ENCODE measurements at regions not wholly inside any gene's neighbourhood (a gene's known extent, or its start where the extent isn't known, plus 50 kb on each side); places are given as distances from the start of the nearest gene placed in this dataset.

DNA sequence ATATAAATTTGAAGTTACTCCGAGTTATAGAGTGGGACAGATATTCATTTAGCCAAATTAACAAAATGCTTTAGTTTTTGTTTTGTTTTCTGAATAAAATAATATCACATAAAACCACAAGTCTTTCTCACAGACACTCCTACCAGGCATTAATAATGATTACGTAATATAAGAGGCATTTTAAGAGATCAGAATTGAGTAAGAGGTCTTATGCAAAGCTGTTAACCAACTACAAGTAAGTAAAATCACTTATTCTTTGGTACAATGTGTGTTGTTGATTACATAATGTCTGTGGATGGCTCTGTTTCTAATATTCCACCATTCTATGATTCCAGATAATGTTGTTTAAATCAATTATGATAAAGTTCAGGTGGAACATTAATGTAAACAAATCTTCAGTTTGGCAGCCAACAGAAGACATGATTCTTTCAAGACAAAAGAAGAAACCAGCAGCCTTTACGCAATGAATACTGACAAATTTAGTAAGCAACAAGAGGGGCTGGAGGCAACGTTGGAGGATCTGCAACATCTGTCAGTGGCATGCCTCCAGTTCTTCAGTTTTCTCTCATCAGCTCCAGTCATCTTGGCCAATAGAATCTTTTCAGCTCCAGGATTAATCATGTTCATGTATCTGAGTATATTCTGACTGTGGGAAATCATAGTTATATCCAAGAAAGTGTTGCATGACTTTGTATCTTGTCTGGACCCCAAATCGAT lies 403.8 kb downstream of the SLITRK5 start:
- no peak for DNase-seq (ENCODE audit: low read depth, low spot score)

DNA sequence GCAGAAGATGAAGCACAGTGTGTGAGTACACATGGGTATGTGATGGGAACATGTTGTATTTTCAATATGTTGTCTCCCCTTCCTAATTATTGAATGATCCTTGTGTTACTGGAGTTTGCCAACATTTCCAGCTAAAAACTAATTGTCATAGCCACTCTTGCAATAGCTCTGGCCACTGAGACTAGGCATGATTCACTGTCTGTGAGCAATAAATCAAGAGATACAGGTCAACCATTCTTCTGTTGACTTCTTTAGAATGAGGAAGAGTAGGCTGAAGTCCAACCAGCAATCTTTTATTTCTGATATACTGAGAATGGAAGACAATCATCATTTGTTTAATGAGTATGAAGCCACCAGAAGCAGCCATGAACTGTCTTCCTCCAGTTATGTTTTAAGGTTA lies 413.9 kb downstream of the SLITRK5 start:
- DNase-seq (ENCODE audit: low read depth, low spot score) = no peak

DNA sequence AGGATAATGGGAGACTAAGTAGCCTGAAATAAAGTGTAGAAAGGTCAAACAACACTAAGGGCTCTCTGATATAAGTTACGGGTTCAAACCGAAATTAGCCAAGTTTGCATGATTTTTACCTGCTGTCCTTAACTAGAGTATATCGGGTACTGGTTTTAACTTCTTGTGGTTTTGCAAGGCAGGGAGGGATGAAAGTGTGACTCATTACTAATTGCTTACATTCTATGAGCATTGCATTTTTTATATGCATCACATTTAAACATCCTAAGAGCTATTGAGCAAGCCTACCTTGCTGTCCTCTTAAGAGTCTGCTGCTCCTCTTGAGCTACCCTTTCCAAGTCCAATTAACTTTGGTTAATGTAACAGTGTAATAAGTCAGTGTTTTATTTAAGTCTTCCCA lies 415.4 kb downstream of the SLITRK5 start:
- no peak for DNase-seq (ENCODE audit: low read depth, low spot score)

DNA sequence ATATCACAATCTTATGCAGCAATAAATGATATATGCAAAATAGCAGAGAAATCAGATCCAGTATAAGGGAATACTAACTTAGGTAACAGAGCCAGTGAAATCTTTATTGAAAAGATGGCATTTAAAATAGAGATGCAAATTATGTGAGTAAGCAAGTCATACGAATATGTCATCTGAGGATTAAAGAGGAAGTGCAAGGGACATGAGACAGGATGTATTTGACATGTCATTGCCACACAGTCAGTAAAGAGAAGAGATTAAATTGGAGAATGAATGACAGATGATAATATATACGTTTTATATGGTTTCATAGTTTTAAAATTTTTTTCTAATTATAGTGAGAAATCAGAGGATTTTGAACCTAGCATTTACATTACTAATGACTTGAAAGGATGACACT lies 426.4 kb downstream of the SLITRK5 start:
- DNase-seq (ENCODE audit: low read depth, low spot score) = no peak

DNA sequence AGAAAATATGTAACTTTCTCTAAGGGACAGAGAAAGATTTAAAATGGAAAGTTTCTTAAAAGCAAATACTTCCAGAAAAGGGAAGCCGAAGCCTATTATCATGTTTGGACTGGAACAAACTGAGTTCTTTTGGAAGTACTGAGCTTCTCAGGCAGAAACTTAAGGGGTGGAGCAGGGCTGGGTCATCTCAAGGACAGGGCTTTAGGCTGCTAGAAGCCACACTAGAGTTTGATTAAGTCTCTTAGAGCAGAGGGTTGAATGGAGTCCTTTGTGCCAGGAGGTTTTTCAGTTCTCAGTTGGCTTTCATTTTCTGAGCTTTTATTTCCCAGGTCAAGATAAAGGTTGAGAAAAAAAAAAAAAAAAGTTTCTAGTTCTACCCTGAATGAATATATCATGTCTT lies 432.7 kb downstream of the SLITRK5 start:
- no peak for DNase-seq (ENCODE audit: low read depth, low spot score)

DNA sequence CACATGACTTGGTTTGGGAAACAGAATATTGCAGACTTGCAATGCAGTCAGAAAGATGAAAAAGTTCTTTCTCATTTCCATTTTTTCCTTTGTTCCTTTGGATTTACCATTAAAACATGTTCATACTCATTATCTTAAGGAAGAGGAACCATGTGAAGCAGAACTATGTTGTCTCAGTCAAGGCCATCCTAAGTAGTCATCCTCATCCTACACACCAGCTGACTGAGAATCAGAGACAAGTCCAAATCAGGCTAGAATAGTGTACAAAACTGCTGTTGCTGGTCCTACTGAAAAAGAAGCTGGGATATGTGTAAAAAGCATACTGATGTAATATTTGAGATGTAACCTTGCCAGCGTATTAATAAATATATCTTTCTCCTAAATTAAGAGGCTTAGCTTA lies 433.4 kb downstream of the SLITRK5 start:
- DNase-seq (ENCODE audit: low read depth, low spot score) = no peak

DNA sequence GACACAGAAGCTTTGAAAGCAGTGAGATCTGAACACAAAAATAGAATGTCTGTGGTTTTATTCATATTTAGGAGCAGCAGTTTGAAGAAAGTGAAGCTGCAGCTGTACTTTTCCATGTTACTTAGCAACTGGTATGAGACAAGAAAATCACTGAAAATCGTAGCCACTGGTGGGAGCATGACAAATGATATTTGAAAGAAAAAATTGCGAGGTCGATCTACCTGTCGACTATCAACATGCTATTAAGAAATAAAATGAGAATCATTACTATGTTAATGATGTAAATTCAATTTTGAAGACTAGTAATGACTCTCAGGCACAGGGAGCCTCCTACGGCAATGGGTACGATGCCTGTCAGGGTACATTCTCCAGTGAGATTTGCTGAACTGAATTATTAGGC lies 436.4 kb downstream of the SLITRK5 start:
- DNase-seq (ENCODE audit: low read depth, low spot score) = no peak

DNA sequence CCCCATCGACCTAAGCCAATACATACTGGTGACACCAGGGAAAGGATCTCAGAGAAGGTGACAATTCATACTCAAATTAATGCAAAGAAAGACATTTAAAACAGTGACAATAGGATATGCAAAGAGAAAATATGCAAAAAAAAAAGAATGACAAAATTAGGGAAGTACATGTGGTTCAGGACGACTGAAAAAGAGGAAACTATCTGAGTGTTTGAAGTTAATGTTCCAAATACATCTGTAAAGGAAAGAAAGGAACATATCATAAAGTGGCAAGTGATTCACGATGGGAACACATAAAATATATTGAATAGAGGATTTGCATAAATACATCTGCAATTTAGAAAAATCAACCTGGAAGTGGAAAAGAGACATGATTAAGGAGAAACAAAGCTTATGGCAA lies 441.4 kb downstream of the SLITRK5 start:
- no peak for DNase-seq (ENCODE audit: low read depth, low spot score)

DNA sequence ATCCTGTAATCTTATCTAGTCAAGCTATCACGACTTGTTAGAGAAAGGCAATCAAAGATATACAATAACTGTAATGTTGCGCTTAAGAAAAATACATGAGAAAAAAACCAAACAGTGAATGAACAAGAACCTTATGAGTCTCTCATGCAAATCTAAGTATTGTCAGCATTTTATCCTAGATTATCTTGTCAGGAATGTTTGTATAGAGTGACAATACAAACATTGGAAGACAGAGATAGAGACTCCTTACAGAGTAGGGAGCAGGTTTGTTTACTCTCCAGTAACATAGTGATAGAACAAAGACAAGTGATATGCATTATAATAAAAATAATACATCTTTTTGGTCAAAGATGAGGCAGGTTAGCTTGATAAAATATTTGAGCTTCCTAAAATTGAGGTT lies 444.8 kb downstream of the SLITRK5 start:
- DNase-seq (ENCODE audit: low read depth, low spot score) = no peak

DNA sequence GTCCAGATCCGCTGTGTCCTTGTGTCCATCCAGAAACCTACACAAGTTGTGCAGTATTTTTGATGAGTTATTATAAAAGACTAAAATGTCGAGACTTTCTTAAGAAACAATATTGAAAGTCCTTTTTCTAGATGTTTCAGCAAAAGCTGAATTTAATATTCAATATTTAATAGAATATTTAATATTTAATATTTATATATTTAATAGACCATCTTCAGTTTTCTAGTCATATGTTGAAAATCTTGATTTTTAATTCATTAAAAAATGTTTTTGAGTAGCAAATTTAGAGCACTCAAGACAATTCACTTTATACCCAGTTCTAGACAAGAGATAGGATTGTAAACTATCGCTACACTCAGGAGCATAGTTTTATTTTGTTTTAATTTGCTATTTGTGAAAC lies 447.8 kb downstream of the SLITRK5 start:
- DNase-seq (ENCODE audit: low read depth, low spot score) = no peak

DNA sequence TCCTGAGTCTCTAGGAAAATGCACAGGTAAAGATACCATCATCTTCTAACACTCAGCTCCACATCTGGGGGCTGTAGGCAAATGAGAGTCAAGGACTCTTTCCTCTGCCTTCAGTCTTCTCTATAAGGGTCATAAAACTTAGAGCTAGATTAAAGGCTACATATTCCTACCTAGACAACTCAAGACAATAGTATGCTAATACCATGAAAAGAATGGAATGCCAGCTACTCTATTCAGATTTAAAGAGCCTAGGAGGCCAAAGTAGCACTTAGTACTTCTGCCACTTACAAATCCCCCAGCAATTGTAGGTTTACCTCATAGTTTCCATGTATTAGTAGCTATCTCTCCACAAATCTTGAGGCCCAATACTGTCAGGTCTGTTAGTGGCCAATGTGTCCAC lies 453.0 kb downstream of the SLITRK5 start:
- DNase-seq (ENCODE audit: low read depth, low spot score) = no peak

DNA sequence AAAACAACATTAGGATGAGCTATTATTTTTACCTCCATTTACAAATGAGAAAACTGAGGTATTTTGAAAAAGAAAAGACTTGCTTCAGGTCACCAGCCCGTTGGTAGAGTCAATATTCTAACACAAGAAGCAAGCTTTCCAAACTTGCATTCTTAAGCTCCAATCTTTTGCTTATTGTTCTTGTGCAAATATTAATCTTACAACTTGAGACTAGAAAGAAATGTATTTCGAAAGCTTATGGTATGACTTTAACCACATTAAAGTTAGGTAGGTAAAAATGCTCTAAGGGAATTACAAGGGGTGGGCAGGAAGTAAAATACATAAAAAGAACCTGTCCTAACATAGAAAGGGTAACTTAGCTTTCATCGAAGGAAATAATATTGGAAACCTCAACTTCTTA lies 453.9 kb downstream of the SLITRK5 start:
- DNase-seq (ENCODE audit: low read depth, low spot score) = no peak

DNA sequence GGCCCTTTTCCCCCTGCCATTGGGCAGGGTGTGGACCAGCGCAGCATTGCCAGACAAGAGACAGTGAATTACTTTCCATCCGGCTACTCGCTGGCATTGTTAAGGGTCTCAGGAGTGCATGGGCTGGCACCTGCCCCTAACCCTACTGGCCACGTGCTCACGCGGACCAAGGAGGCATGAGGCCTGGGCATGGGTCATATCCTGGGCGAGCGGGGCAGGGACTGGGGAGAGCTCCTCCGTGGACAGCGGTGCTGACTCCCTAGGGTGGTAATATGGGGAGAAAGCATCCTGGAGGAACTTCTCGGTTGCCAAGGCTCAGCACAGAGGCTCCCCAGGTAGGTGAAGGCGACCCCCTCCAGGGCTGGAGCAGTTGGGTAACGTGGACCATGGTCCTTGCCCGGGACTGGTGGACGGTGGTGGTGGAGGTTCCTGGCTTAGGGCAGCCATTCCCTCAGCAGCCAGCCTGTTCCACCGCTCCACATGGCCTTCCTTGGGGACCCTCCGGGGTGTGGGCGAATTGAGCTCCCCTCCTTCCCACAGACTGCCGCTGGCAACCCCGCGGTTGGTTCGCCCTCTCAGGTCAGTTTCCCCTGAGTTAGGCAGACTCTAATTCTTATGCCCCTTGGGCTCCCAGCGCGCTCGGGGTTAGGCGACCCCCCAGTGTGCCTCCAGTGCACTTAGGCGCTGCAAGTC lies 465.1 kb downstream of the SLITRK5 start:
- no peak for DNase-seq (ENCODE audit: low read depth, low spot score)

DNA sequence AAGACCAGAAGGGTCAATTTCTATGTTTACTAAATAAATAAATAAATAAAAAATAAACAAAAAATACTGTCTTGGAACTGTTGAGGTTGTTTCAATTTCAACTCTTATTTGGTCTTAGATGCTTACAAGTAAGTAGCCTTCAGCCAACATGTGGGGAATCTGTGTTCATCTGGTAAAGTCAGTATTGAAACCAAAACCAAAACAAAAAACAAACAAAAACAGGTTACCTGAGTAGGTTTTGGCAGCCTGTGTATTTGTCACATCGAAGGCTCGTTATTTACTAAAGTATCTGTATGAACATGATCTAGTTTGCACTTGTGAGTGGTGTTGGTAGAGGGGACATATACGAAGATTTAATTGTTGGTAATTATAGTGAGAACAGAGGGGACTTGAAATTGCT lies 471.5 kb downstream of the SLITRK5 start:
- no peak for DNase-seq (ENCODE audit: low read depth, low spot score)

DNA sequence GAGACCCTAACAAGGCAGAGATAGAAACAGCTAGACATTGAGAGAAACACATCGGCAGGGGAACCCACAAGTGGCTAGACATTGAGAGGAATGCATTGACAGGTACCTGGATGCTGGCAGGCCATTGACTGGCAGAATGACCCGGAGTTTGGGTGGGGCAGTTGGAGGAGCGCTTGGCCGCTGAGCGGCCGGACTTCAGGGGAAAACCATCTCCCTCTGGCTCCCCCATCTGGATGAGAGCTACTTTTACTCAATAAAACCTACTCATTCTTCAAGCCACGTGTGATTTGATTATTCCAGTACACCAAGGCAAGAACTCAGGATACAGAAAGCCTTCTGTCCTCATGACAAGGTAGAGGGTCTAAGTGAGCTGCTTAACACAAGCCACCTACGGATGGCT lies 473.4 kb downstream of the SLITRK5 start:
- no peak for DNase-seq (ENCODE audit: low read depth, low spot score)

DNA sequence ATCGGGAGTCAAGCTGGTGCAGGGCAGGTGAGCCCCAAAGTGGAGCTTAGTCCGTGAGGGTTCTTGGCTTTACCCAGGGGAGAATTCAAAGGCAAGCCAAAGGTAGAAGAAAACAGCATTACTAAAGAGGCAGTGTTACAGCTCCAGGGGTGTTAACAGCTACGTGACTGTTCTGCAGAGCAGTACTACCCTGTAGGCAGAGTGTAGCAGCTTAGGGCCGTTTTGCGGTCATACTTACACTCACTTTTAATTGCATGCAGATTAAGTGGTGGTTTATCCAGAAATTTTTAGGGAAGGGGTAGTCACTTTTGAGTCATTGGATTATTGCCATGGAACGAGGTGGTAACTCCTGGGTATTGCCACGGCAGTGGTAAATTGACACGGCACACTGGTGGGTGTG lies 482.2 kb downstream of the SLITRK5 start:
- DNase-seq (ENCODE audit: low read depth, low spot score) = no peak

DNA sequence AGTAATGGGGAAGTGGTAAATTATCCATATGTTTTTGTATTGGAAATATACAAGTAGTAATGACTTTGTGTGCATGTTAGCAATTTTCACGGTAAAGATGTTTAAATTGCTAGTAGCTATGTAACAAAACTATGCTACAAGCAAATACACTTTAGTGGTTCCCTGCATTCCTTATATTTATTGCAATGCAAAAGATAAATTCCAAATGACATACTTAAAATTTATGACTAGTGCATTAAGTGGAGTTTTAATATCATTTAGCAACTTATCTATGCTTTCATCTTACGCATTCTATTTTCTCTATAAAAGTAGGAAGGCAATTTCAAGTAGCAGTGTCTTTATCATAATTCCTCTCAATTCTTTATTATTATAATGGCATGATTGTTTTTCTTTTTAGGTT lies 482.8 kb downstream of the SLITRK5 start:
- DNase-seq (ENCODE audit: low read depth, low spot score) = no peak

DNA sequence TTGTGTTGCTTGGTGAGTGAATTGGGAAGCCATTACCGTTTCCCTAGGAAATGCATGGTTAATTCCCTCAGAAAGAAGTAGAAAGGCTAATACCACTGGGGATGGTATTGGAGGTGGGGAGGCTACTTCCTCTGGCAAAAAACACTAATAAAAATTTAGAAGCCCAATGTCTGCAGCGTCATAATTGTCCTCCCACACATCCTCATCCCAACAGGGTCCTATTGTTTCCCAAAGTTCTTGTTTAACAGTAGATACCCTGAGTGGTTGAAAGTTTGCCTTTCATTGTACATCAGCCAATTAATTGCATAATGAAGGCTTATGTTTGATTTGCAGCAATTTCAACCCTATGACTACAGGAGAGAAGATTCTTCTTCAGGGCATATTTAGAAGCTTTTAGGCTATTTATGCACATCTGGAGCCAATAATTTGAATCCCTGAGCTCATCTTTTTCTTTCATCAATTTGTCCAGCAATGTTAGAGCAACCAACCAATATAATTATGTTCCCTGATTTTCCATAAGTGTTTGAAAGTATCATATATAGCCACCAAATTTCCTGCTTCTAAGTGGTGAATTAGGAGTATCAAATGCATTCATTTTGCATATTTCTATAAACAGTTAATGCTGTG lies 491.0 kb downstream of the SLITRK5 start:
- no peak for DNase-seq (ENCODE audit: low read depth, low spot score)

DNA sequence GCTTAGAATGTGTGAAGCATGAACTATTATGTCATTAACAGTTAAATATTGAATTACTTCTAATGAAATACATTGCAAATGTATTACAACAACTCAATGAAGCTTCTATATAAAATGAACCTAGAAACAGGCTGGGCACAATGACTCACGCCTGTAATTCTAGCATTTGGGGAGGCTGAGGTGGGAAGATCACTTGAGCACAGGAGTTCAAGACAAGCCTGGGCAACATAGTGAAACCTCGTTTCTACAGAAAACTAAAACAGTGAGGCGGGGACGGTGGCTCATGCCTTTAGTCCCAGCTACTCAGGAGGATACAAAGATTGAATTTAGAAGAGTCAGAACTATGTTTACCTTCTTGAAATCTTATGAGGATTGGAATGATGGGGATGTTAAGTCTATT lies 505.1 kb downstream of the SLITRK5 start:
- no peak for DNase-seq (ENCODE audit: low read depth, low spot score)

DNA sequence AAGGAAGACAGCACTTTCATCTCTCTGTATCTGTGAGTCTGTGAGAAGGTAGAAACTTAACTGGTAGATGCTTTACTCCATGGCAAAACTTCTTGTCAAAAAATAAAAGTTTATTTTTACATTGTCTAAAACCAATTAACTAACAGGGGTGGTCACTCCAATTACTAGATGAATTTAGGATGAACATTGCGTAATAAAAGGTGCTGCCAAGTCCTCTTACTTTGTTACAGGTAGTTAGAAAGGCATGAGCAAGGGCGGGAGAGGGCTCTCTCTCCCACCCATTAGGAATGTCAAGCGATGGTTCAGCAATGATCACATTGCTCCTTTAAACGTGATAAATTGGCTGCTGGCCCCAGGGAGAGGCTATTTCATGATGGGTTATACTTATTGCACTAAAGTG lies 512.3 kb downstream of the SLITRK5 start:
- DNase-seq (ENCODE audit: low read depth, low spot score) = no peak

DNA sequence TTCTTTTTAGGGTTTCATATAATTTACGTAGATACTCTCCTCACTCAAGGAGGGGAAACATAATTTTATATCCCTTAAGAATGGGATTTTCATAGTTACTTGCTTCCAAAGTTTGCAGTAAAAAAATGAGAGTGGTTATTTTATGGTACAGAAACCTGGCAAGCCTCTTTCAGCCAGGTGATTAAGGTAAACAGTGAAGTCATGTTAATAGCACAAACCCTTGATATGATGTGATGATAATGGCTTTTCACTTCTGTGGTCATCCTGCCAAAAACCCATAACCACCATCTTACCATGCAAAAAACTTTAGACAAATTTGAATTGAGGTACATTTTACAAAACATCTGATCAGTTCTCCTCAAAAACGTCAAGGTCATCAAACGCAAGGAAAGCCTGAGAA lies 517.8 kb downstream of the SLITRK5 start:
- no peak for DNase-seq (ENCODE audit: low read depth, low spot score)

DNA sequence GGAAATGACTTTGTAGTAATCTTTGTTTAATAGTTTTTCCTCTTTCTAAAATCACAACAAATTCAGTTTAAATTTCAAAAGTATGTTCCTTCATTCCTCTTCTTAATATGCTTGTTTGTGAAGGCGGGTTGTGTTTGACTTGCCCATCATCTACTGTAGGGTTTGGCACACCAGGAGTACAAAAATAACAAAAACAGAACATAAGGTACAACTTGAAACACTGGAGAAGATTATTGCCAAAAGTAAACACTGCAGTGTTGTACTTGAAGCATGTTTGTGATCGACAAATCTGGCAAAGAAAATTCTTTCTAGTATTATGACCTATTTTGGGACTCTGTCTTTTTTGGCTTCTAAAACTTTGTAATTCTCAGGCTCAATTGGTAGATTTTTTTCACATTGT lies 518.6 kb downstream of the SLITRK5 start:
- DNase-seq (ENCODE audit: low read depth, low spot score) = no peak

DNA sequence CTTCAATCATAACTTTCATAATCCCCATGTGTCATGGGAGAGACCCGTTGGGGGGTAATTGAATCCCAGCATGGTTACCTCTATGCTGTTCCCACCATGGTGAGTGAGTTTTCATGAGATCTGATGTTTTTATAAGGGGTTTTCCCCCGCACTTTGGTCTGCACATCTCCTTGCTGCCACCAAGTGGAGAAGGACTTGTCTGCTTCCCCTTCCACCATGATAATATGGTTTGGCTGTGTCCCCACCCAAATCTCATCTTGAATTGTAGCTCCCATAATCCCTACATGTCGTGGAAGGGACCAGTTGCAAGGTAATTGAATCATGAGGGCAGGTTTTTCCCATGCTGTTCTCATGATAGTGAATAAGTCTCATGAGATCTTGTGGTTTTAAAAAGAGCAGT lies 524.9 kb downstream of the SLITRK5 start:
- DNase-seq (ENCODE audit: low read depth, low spot score) = no peak

Data from activated naive CD8-positive, alpha-beta T cell treated with anti-CD3 and anti-CD28 coated beads, Interleukin-2, amount 50 U/mL, for 16 hours (primary cell).